T47D (cell line): ENCODE measurements at regions not wholly inside any gene's neighbourhood (a gene's known extent, or its start where the extent isn't known, plus 50 kb on each side); places are given as distances from the start of the nearest gene placed in this dataset.

Experiments used
- DNase-seq, 2 experiments: peaks; one replicate each; pipeline versions ENCODE4 v3.0.0 to v3.0.0-alpha.2; 2011 to 2012; ENCODE audit warnings: low read depth in 1 of 2, low spot score in 1 of 2
- JUND ChIP-seq: IDR thresholded peaks from 2 replicates; pipeline ENCODE4 v1.6.1; 2012; ENCODE audit warnings: low read depth
- in situ Hi-C: cut with HindIII; loops from 2 replicates; pipeline ENCODE4 v1.10.0; 2016; ENCODE audit warnings: low sequenced_read_pairs, low pct_unique_long_range_greater_than_20kb

DNA sequence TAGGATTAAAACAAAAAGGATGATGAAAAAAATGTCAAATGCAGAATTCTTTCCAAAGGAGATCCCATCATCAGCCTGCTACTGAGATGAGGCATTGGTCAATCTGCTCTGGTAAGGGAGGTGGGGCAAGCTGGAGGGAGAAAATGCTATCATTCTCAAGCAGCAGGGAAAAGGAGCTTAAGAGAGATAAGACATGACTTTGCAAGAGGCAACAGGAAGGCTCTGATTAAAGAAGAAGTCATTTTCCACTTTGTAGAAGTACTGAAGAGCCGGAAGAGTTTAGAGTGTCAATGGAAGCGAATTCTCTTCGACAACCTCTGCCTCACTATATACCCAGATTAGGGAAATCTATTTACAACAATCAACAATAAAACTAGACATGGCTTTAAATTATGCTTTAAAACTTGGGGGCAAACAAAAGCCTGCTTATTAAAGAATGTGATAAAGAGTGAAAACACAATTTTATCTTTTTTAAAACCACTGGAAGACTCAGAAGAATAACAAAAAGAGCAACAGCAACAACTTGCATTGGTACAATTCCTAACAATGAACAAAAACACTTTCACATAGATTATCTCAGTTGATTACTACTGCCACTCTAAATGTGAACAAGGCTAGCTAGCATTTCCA lies 81.8 kb upstream of the NANOGP8 start:
- no peak for TF ChIP-seq JUND
- in situ Hi-C loops: no loop called here
- no peak for DNase-seq

DNA sequence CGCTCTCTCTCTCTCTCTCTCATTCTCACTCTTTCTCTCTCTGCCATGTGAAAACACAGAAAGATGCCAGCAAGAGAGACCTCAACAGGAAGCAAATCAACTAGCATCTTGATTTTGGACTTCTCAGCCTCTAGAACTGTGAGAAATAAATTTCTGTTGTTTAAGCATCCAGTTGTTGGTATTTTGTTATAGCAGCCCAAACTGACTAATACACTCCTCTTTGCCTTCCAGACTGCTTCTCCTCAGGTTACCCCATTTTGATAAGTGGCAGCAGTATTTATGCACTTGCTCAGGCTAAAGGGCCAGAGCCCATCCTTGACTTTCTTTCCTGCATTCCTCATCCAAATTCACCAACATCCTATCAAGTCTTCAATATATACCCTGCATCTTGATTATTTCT lies 76.6 kb upstream of the NANOGP8 start:
- TF ChIP-seq JUND: no peak
- DNase-seq: no peak
- in situ Hi-C loops: no loop called here

DNA sequence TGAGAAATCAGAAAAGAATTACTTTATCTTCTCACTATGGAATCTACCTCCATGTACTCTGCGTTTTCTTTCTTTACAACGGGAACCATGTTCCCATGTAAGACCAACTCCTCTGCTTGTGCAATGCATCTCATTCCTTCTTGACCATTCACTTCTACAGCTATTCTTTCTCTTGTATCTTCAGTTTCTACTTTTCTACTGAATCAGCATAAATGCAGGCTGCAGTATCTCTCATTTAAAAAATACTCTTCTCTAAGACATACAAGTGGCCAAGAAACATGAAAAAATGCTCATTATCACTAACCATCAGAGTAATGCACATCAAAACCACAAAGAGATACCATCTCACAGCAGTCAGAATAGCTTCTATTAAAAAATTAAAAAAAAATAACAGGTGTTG lies 74.1 kb upstream of the NANOGP8 start:
- in situ Hi-C loops: no loop called here
- no peak for DNase-seq
- no peak for TF ChIP-seq JUND

DNA sequence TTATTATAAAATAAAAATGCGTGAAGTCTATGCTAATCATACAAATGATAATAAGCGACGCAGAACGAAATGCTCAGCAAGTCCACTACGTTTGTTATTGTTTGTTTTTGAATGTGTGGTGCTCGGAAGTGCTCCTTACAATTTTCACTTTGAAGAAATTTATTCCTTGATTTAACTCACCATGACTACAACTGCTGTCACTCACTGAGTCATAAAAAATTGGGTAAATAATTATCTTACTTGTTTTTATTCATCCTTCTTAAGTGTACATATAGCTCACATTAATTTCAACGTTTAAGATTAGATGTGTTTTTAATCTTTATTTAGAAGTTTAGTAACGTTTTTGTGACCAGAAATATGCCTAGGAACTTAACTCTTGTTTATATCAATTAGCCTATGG lies 66.7 kb upstream of the NANOGP8 start:
- in situ Hi-C loops: no loop called here
- TF ChIP-seq JUND: no peak
- no peak for DNase-seq

DNA sequence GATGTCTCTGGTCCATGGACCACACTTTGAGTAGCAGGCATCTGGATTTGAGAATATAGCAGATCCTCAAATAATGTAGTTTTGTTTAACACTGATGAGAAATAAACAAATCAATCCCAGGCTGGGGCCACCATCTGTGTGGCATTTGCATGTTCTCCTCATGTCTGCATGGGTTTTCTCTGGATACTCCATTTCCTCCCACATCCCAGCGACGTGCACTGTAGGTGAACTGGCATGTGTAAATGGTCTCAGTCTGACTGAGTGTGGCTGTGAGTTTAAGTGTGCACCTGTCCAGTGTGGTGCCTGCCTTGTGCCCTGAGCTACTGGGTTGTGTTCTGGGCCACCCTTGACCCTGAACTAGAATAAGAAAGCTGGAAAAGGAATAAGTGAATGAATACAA lies 66.3 kb upstream of the NANOGP8 start:
- in situ Hi-C loops: no loop called here
- no peak for TF ChIP-seq JUND
- no peak for DNase-seq

DNA sequence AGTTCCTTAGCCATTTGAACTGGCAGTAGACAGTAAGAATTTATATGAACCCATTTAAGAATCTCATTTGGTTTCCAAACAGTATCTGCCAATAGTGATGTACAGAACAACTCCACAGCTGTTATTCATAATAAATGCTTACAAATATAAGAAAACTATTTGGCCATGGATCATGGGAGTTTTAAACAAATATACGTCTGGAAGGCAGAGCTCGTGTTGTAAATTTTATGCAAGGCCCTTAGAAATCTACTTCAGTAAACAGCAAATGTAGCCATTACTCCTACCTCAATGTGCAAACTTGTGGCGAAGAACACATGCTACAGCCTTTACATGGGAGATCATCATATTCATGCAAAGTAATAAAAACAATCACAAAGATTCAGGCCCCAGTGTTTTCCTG lies 65.3 kb upstream of the NANOGP8 start:
- no peak for DNase-seq
- no peak for TF ChIP-seq JUND
- in situ Hi-C loops: no loop called here

DNA sequence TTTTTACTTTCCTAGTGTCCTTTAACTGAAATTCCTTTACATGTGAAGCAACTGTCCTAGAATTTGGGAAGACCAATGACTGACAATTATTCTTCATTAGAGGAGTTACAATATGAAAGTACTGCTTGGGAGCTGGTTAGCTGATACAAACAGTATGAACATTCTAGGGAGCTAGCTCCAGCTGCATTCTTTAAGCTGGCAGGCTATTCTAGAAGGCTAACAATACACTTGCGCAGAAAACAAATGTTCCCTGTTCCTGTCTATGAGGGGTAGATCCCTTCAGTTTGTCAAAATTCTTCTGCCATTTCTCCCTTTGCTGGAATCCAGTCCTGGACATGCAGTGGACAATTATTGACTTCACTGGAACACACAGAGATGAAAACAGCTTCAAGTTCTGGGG lies 60.2 kb upstream of the NANOGP8 start:
- DNase-seq: no peak
- no peak for TF ChIP-seq JUND
- in situ Hi-C loops: no loop called here

DNA sequence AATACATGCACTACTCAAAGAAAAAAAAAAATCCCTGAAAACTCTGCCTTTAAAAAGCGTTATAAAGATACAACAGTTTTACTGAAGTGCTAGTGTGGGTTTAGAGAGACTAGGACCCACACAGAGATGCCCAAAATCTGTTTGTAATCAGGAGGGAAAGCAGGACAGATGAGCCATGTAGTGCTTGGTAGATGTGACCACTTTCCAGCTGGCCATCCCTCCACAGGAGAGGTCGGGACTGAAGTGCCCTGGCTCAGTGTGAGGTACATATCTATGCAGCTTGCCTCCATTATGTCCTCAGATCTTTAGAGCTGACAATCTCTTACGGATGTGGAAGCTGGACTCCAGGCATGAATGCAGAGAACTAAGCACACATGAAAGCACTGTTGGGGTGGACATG lies 57.5 kb upstream of the NANOGP8 start:
- in situ Hi-C loops: no loop called here
- DNase-seq: no peak
- TF ChIP-seq JUND: no peak

DNA sequence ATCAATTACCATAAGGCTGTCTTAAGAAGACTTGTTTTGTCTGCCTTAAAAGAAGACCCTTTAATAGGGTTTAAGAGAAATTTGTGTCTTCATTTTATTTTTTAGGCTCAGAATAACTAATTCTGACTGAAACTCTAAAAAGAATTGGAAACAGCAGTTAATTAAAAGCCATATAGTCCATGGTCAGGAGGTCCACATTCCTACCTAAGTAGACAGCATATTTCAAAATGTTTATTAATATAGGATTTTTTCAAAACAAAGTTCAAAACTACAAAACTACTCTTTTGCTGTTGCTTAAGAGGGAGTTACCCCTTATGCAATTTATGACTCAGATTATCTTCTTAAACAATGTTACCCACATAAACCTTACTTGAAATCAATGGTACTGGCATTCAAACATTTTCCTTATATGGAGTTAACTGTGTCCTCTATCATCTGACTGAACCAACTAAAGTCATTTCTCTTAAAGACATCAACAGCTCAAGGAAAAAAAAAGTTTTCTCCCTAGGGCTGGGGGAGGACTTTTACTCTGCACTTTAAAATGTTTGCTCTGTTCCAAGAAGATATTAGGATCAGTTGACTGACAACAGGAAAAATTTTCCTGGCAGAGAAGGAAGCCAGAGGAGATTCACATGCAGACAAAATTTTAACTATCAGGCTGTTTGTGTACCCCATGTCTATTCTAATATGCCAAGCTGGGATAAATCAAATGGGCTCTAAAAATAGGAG lies 56.8 kb upstream of the NANOGP8 start:
- DNase-seq: no peak
- no peak for TF ChIP-seq JUND
- in situ Hi-C loops: no loop called here

DNA sequence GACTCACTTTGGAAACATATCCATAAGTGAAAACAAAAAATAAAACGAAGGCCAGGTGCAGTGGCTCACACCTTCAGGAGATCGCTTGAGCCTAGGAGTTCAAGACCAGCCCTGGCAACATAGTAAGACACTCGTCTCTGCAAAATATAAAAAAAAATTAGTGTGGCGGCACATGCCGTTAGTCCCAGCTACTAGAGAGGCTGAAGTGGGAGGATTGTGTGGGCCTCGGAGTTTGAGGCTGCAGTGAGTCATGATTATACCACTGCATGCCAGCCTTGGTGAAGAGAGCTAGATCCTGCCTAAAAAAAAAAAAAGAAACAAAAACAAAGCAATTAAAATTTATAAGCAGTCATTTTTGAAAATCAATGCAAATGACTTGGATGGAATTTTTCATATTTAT lies 54.7 kb upstream of the NANOGP8 start:
- in situ Hi-C loops: no loop called here
- no peak for TF ChIP-seq JUND
- no peak for DNase-seq

DNA sequence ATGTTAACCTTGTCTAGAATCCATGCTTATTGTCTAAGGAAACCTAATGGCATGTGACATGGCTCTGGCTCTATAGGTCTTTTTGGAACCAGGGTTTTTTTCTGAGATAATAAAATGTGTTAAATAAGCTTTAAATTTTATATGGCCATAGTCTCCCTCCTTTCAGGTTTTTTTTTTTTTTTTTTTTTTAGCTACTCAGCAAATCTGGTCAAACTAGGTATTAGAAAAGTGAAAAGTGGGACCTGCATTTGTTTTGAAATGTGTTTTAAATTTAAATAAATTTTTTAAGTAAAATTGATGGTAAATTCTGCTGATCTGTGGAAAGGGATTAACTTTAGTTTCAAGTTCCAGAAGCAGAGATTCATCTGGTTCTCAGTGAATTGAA lies 52.1 kb upstream of the NANOGP8 start:
- no peak for TF ChIP-seq JUND
- in situ Hi-C loops: no loop called here
- no peak for DNase-seq

DNA sequence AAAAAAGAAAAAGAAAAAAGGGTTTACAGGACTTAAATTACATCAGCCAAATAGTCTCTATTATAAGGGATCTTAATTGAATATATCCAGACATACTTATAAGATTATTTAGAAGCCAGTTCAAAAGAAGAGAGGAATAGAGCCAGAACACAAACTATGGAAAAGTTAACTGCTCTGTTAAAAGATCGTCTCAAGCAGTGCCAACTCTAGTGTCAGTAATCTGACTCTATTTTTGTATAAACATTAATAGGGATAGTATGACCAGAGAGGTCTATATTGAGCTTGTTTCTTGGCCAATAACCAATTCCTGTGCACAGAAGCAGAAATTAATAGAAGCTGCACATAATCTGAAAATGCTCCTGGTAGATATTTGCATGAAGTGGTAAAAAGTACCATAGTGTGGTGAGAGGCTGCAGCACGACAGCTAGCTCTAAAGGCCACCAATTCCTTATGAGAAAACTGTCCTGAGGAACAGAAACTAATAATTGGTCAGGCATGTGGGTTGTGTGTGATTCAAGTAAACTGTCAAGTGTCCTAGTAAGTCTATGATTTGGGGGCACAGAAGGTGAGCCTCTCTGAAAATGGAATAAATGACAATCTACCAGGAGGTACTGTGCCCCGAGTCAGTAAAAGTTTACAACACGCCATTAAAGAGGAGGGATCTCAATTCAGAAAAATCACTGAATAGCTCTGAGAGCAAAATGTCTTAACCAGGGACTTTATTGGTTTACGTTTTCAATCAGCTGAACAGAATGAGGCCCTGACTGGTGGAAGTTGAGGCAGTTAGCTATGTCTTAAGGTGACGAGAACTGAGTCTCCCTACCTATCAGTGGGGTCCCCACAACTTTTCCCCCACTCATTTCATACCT lies 51.5 kb upstream of the NANOGP8 start:
- no peak for TF ChIP-seq JUND
- no peak for DNase-seq
- in situ Hi-C loops: no loop called here
